Activated T-cell treated with anti-CD3 and anti-CD28 coated beads, Interleukin-2, amount 50 U/mL, for 4 hours (primary cell): ENCODE measurements at regions not wholly inside any gene's neighbourhood (a gene's known extent, or its start where the extent isn't known, plus 50 kb on each side); places are given as distances from the start of the nearest gene placed in this dataset.

ENCODE experiments used
- ATAC-seq, 2 donors: fragments of 200-7000 bp; cut with Tn5 transposase; one replicate each; pipeline ENCODE4 v1.10.0; 2021
- DNase-seq: peaks from one replicate; pipeline ENCODE4 v3.0.0-alpha.2; 2020
- H3K27me3 Mint-ChIP-seq: one replicate; pipeline ENCODE4 v1.8.0; 2021; ENCODE audit warnings: low read depth, mixed read lengths
- H3K36me3 Mint-ChIP-seq: one replicate; pipeline ENCODE4 v1.8.0; 2022; ENCODE audit warnings: mixed read lengths; ENCODE audit not compliant: insufficient read depth
- H3K4me1 Mint-ChIP-seq: one replicate; pipeline ENCODE4 v1.8.0; 2021; ENCODE audit warnings: low read depth, mixed read lengths
- H3K4me3 Mint-ChIP-seq: one replicate; pipeline ENCODE4 v1.8.0; 2021; ENCODE audit warnings: mild to moderate bottlenecking, moderate library complexity, mixed read lengths
- H3K9me3 Mint-ChIP-seq: one replicate; pipeline ENCODE4 v1.8.0; 2021; ENCODE audit warnings: mixed read lengths

DNA sequence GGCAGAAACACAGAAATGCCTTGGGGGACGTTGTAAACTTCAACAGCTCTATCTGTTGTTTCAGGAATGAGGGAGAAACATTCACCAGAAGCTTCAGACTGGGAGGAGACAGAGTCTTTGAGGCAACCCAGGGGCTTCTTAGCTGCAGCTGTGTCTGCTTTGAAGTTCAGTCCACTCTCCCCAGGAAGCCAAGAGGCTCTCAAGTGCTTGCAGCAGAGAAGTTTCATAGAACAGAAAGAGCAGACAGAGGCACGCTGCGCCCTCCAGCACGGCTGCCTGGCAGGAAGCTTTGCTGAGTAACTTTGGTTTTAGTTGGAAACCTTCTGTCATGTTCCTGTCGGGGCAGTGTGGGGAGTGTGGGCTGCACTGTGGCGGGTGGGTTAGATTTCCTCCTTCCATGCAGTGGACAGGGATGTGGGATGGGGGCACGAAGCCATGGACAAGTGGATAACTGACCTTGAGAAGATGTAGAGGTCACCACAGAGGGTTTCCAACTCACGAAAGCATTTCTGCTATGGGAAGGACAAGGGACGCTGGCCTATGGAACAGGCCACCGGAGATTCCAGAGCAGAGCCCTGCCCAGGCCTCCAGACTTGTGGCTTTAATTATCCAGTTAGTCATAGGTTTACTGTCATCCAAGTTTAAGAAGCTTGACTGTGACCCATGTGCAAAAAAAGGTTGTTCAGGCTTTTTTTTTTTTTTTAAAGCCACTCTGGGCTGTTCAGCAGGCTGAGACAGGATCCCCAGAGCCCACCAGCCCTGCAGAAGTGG lies 107.7 kb downstream of the ARF6 start:
- Mint-ChIP-seq H3K27me3 (no peaks in the 10 kb centered on the region), H3K9me3 (no peaks in the 10 kb centered on the region), H3K36me3 (peaks cover 2% of the 10 kb centered on the region), H3K4me3 (peak overlapping the region; percentile 76), H3K4me1 (peaks cover 60% of the 10 kb centered on the region)
- peak; percentile 34 to 41 for ATAC-seq
- peak; percentile 76 for DNase-seq

- Mint-ChIP-seq H3K4me3 (peak overlapping the region; percentile 76), H3K27me3 (no peaks in the 10 kb centered on the region), H3K4me1 (peaks cover 60% of the 10 kb centered on the region), H3K9me3 (no peaks in the 10 kb centered on the region), H3K36me3 (peaks cover 2% of the 10 kb centered on the region)
- DNase-seq (peak; percentile 61), ATAC-seq (peak; percentile 65 to 67)
Measured at GRCh38 chr14:50001151-50001998, 108.5 kb downstream of the ARF6 start.

DNA sequence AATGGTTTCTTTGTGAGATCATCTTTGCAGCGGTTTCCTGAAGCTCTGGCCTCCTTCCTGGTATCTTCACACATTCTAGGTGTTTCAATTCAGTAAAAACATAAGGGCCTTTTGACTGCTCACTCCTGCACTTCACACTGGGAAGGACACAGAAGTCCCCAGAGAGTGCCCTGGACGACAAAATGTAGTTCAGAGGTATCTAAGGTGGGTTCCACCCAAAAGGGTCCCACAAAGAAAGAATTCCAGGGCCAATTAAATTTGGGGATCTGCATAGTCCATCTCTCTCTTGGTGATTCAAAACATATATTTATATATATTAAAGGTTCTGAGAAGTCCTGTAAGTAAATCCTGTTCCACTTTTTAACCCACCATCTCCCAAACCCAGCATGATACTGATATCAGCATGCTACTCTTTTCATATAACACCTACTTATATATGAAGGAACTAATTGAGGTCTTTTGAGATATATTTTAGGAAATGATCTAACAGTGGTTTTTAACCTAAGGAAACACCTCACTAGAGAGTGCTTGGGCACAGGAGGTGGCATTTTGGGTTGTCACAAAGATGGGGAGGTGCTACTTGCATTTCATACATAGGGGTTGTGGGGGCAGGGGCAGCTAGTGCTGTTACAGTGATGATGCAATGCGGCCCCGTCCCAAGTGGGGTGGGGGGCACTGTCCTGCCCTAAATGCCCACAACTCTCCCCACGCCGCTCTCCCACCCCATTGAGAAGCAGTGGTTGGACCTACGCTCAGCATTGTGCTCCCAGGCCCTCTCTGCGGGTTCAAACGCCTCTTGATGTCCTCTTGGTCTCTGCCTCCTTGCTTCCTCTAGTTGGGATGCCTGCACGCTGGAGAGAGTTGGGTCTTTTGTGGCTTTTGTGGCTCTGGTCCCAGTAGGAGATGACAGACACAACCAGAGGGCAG lies 109.4 kb downstream of the ARF6 start:
- Mint-ChIP-seq H3K4me3 (peak overlapping the region; percentile 84), H3K27me3 (no peaks in the 10 kb centered on the region)
- peak; percentile 56 for DNase-seq

GRCh38 chr14:50002926-50003212 lies 110.0 kb downstream of the ARF6 start:
- Mint-ChIP-seq H3K36me3 (peaks cover 2% of the 10 kb centered on the region), H3K4me3 (peak overlapping the region; percentile 84), H3K4me1 (peaks cover 57% of the 10 kb centered on the region), H3K9me3 (no peaks in the 10 kb centered on the region), H3K27me3 (no peaks in the 10 kb centered on the region)
- DNase-seq (no peak), ATAC-seq (no peak)

More for the DNA sequence above, 109.4 kb downstream of the ARF6 start:
- H3K4me1 Mint-ChIP-seq: peaks cover 59% of the 10 kb centered on the region
- peaks cover 2% of the 10 kb centered on the region for H3K36me3 Mint-ChIP-seq
- ATAC-seq: peak; percentile 3 to 10
- no peaks in the 10 kb centered on the region for H3K9me3 Mint-ChIP-seq

DNA sequence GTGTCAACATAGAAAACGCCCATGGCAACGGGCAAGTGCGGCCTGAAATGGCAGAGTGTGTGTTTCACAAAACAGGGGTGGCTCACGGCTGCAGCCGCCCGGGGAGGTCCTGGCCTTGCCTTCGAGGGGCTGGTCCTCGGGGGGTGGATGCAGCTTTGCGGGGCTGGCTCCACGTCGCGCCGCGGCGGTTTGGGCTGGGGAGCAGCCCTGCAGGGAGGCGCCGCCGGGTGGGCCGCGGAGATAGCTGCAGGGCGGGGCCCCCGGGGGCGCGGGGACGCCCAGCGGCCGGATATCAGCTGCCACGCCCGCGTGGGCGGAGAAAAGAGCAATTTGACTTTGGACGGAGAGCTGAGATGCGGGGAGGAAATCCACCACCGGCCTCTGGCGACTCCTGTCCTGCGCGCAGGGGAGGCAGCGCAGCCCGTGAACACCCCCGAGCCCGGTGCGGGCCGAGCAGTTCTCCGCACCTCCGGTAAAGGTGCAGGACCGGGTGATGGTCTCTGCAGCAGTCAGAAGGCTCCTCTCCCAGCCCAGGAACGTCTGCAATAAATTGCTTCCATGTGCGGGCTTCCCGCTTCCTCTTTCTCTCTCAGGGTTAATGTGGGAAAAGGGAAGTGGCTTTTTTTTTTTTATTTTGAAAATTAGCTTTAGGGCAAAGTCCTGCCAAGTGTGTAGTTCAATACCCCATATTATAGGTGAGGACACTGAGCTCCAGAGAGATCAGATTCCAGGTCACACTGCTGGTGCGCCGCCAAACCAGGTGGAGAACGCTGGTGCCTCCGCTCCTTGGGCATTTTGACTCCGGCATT lies 110.5 kb downstream of the ARF6 start:
- ATAC-seq: peak; percentile 4 to 6
- Mint-ChIP-seq H3K36me3 (peaks cover 2% of the 10 kb centered on the region), H3K9me3 (no peaks in the 10 kb centered on the region), H3K4me3 (peak overlapping the region; percentile 84), H3K27me3 (no peaks in the 10 kb centered on the region), H3K4me1 (peaks cover 56% of the 10 kb centered on the region)
- peak; percentile 56 for DNase-seq

DNA sequence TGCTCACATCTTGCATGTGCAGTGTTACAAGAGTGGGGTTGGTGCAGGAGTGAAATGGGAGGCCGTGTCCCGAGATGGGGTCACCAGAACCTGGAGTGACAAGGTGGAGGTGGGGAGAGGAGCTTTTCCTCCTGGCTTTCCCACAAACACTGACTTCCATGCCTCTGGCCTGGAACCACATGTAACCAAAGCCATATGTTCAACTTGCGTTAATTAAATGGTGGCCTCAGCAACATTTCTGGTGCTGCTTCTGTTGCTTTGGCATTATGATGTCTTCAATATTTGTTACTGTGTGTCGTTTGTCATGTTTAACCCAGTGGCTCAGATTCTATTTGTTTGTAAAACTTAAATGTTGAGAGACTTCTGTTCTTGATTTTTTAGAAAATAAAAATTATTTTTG lies 110.2 kb downstream of the VCPKMT start:
- peaks cover 7% of the 10 kb centered on the region for H3K36me3 Mint-ChIP-seq
- no peaks in the 10 kb centered on the region for H3K9me3 Mint-ChIP-seq
- DNase-seq (no peak), ATAC-seq (no peak)
- H3K27me3 Mint-ChIP-seq: no peaks in the 10 kb centered on the region
- no peak overlapping the region for H3K4me3 Mint-ChIP-seq
- H3K4me1 Mint-ChIP-seq: peaks cover 35% of the 10 kb centered on the region

GRCh38 chr14:50007123-50007903 lies 109.1 kb downstream of the VCPKMT start:
- Mint-ChIP-seq H3K4me3 (no peak overlapping the region), H3K36me3 (peaks cover 7% of the 10 kb centered on the region), H3K9me3 (no peaks in the 10 kb centered on the region), H3K4me1 (peaks cover 25% of the 10 kb centered on the region), H3K27me3 (no peaks in the 10 kb centered on the region)
- no peak for ATAC-seq
- no peak for DNase-seq

GRCh38 chr14:50008562-50008961 lies 107.8 kb downstream of the VCPKMT start:
- Mint-ChIP-seq H3K4me3 (no peak overlapping the region), H3K36me3 (peaks cover 7% of the 10 kb centered on the region), H3K9me3 (no peaks in the 10 kb centered on the region), H3K4me1 (peaks cover 19% of the 10 kb centered on the region), H3K27me3 (no peaks in the 10 kb centered on the region)
- no peak for ATAC-seq
- DNase-seq: no peak

DNA sequence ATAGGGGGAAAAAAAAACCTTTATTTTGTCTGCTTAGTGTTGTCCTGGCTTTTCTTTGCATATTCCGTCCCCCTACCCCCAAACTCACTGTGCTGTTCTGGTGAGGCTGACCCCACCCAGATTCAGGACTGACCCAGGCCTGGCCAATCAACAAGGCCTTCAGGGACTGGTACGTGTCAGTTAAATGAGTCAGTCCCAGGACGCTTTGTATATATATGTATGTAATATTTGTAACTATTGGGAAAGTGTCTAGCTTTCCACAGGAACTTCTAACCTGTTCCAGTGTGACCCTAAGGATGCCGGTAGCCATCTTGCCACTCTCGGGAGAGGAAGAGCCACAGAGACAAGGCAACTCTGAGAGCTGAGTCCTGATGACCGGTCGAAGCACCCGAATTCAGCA lies 107.4 kb downstream of the VCPKMT start:
- Mint-ChIP-seq H3K27me3 (no peaks in the 10 kb centered on the region), H3K36me3 (peaks cover 7% of the 10 kb centered on the region), H3K4me1 (peaks cover 15% of the 10 kb centered on the region), H3K4me3 (no peak overlapping the region), H3K9me3 (no peaks in the 10 kb centered on the region)
- no peak for ATAC-seq
- no peak for DNase-seq

GRCh38 chr14:50010752-50011151 lies 105.6 kb downstream of the VCPKMT start:
- no peaks in the 10 kb centered on the region for H3K9me3 Mint-ChIP-seq
- peaks cover 12% of the 10 kb centered on the region for H3K4me1 Mint-ChIP-seq
- no peak for ATAC-seq
- no peak for DNase-seq
- H3K36me3 Mint-ChIP-seq: peaks cover 5% of the 10 kb centered on the region
- H3K27me3 Mint-ChIP-seq: no peaks in the 10 kb centered on the region
- H3K4me3 Mint-ChIP-seq: no peak overlapping the region

DNA sequence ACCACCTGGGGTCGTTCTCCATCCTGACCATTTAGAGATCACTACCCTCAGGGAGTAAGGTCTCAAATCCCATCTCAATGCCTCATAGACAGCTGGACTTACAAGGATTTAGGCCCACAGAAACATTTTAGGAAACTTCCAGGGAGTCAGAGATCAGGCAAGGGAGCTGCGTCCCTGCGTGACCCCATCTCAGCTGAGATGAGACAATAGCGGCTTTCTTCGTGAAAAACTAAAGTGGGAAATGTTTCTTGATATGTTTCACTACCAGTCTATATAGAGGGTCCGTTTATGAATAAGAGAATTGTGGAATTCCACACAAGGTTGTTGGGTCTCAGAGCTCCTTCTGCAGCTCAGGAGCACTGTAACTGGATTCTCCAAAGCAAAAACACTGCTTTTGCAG lies 105.1 kb downstream of the VCPKMT start:
- no peak overlapping the region for H3K4me3 Mint-ChIP-seq
- H3K9me3 Mint-ChIP-seq: no peaks in the 10 kb centered on the region
- H3K4me1 Mint-ChIP-seq: peaks cover 14% of the 10 kb centered on the region
- ATAC-seq: no peak
- no peaks in the 10 kb centered on the region for H3K27me3 Mint-ChIP-seq
- no peak for DNase-seq
- H3K36me3 Mint-ChIP-seq: peaks cover 5% of the 10 kb centered on the region

- Mint-ChIP-seq H3K9me3 (no peaks in the 10 kb centered on the region), H3K4me3 (no peak overlapping the region), H3K36me3 (peaks cover 5% of the 10 kb centered on the region), H3K27me3 (no peaks in the 10 kb centered on the region), H3K4me1 (peaks cover 19% of the 10 kb centered on the region)
- ATAC-seq: no peak
- DNase-seq: no peak
Measured at GRCh38 chr14:50012644-50013043, 103.7 kb downstream of the VCPKMT start.
